SK-N-SH (cell line): ENCODE measurements at regions not wholly inside any gene's neighbourhood (a gene's known extent, or its start where the extent isn't known, plus 50 kb on each side); places are given as distances from the start of the nearest gene placed in this dataset.
A peak's percentile ranks its signal among the peaks of the same experiment; 100 is the strongest.

Source experiments
- CTCF ChIA-PET: fragments of 300-600, 350-600 bp; formaldehyde crosslinking; extraction: SDS; loops from one replicate; lab custom pipeline; 2021; lab: Yijun Ruan, JAX
- POLR2A ChIA-PET: fragments of 350-600 bp; sonication (Branson Sonifier 250); formaldehyde crosslinking; extraction: SDS; loops from one replicate; lab custom pipeline; 2020; ENCODE audit warnings: antibody characterized with exemption, inconsistent platforms; lab: Yijun Ruan, JAX
- DNase-seq: peaks from one replicate; pipeline ENCODE4 v3.0.0; 2012
- H2AFZ ChIP-seq: fragments of 200-600 bp; sonication (generic); 2 replicates; pipeline ENCODE4 v1.8.1; 2016; ENCODE audit warnings: antibody characterized with exemption, mild to moderate bottlenecking, low read depth
- H3F3A ChIP-seq: fragments of 200-600 bp; sonication (generic); replicated peaks from 2 replicates; pipeline ENCODE3; 2016; ENCODE audit warnings: antibody characterized with exemption, mild to moderate bottlenecking; ENCODE audit not compliant: insufficient read depth
- H3K27ac ChIP-seq, 2 experiments: fragments of 200-500 bp in 1 of 2; fragments of 200-600 bp in 1 of 2; sonication (Bioruptor generic) in 1 of 2; sonication (generic), shearing (Covaris generic) in 1 of 2; 2 replicates each; pipeline versions ENCODE4 v1.5.1 to v1.6.1; 2014 to 2016; ENCODE audit warnings: low read depth in 2 of 2, inconsistent platforms in 1 of 2, low read length in 1 of 2, mild to moderate bottlenecking in 1 of 2, mixed read lengths in 1 of 2
- H3K27me3 ChIP-seq: fragments of 200-600 bp; sonication (generic), shearing (Covaris generic); 2 replicates; pipeline ENCODE4 v1.6.1; 2016; ENCODE audit warnings: mixed run types; ENCODE audit not compliant: insufficient read depth
- H3K36me3 ChIP-seq, 2 experiments: fragments of 200-500 bp in 1 of 2; fragments of 200-600 bp in 1 of 2; sonication (Bioruptor generic) in 1 of 2; sonication (generic) in 1 of 2; replicated peaks in 1 of 2; 2 replicates each; pipeline versions ENCODE3 to v1.5.1; 2014 to 2016; ENCODE audit warnings: low read length in 1 of 2, mild to moderate bottlenecking in 1 of 2; ENCODE audit not compliant: insufficient read depth in 2 of 2, control insufficient read depth in 1 of 2
- H3K4me1 ChIP-seq, 2 experiments: fragments of 200-500 bp in 1 of 2; fragments of 200-600 bp in 1 of 2; sonication (Bioruptor generic) in 1 of 2; sonication (generic), shearing (Covaris generic) in 1 of 2; 2 replicates each; pipeline versions ENCODE4 v1.5.1 to v1.6.1; 2014 to 2016; ENCODE audit warnings: low read depth in 1 of 2, low read length in 1 of 2, mixed run types in 1 of 2; ENCODE audit not compliant: insufficient read depth in 2 of 2, control insufficient read depth in 1 of 2
- H3K4me2 ChIP-seq: fragments of 200-600 bp; sonication (generic), shearing (Covaris generic); 2 replicates; pipeline ENCODE4 v1.6.1; 2017; ENCODE audit warnings: mixed run types
- H3K4me3 ChIP-seq, 2 experiments: fragments of 200-500 bp in 1 of 2; fragments of 200-600 bp in 1 of 2; sonication (Bioruptor generic) in 1 of 2; sonication (generic), shearing (Covaris generic) in 1 of 2; 2 replicates each; pipeline versions ENCODE4 v1.5.1 to v1.8.1; 2014 to 2016; ENCODE audit warnings: low read depth in 2 of 2, inconsistent platforms in 1 of 2, low read length in 1 of 2, mild to moderate bottlenecking in 1 of 2, mixed read lengths in 1 of 2, moderate library complexity in 1 of 2
- H3K79me2 ChIP-seq: fragments of 200-600 bp; sonication (generic); 2 replicates; pipeline ENCODE4 v1.8.1; 2017; ENCODE audit warnings: mild to moderate bottlenecking; ENCODE audit not compliant: insufficient read depth
- H3K9ac ChIP-seq: fragments of 200-600 bp; sonication (generic); 2 replicates; pipeline ENCODE4 v1.6.1; 2017; ENCODE audit warnings: mixed run types
- H3K9me2 ChIP-seq: fragments of 200-600 bp; sonication (generic); 2 replicates; pipeline ENCODE4 v1.6.1; 2017; ENCODE audit warnings: mixed run types
- H3K9me3 ChIP-seq: fragments of 200-600 bp; sonication (generic); 2 replicates; pipeline ENCODE4 v1.6.1; 2017; ENCODE audit warnings: mixed run types, mild to moderate bottlenecking, moderate library complexity
- H4K20me1 ChIP-seq: fragments of 200-600 bp; sonication (generic); 2 replicates; pipeline ENCODE4 v1.6.1; 2017; ENCODE audit warnings: mild to moderate bottlenecking, mixed run types; ENCODE audit not compliant: insufficient read depth
- CHD2 ChIP-seq: fragments of 150-350 bp; IDR thresholded peaks from 2 replicates; pipeline ENCODE4 v1.6.1; 2018; ENCODE audit warnings: low read length; ENCODE audit not compliant: partially characterized antibody
- ELF1 ChIP-seq: IDR thresholded peaks from 2 replicates; pipeline ENCODE4 v1.4.0; 2012
- EP300 ChIP-seq, 2 experiments: IDR thresholded peaks; 2 replicates each; pipeline versions ENCODE4 v1.4.0 to v1.6.1; 2012; ENCODE audit warnings: borderline replicate concordance in 1 of 2, low read depth in 1 of 2, low read length in 1 of 2
- FOSL2 ChIP-seq: IDR thresholded peaks from 2 replicates; pipeline ENCODE4 v1.4.0; 2012; ENCODE audit warnings: low read depth, mild to moderate bottlenecking, moderate library complexity, borderline replicate concordance
- GATA2 ChIP-seq: sonication (generic); formaldehyde crosslinking; IDR thresholded peaks from 2 replicates; pipeline ENCODE4 v1.5.0; 2020; ENCODE audit warnings: mild to moderate bottlenecking, missing genetic modification reagents
- MXI1 ChIP-seq: IDR thresholded peaks from 2 replicates; pipeline ENCODE4 v1.6.1; 2012; ENCODE audit warnings: mild to moderate bottlenecking, low read depth, low read length, improper control_type of control experiment
- RAD21 ChIP-seq: IDR thresholded peaks from 2 replicates; pipeline ENCODE4 v1.6.1; 2012; ENCODE audit warnings: mild to moderate bottlenecking, low read length
- RCOR1 ChIP-seq: fragments of 150-350 bp; IDR thresholded peaks from 2 replicates; pipeline ENCODE4 v1.6.1; 2017; ENCODE audit warnings: antibody characterized with exemption, low read length
- RFX5 ChIP-seq: IDR thresholded peaks from 2 replicates; pipeline ENCODE4 v1.6.1; 2012; ENCODE audit warnings: mild to moderate bottlenecking, improper control_type of control experiment, low read length
- TCF12 ChIP-seq: IDR thresholded peaks from 2 replicates; pipeline ENCODE4 v1.4.0; 2012
- WGBS: methylation state at CpG from one replicate; pipeline ENCODE4 v1.1.6; 2017; ENCODE audit warnings: low lambda C conversion rate; 5-methylcytosine and 5-hydroxymethylcytosine counted together
- TF ChIP-seq, protein P1 (sequence below): IDR thresholded peaks from 2 replicates; pipeline ENCODE4 v1.4.0; 2012; ENCODE audit warnings: low read depth, borderline replicate concordance
- TF ChIP-seq, protein P2 (sequence below): fragments of 150-350 bp; IDR thresholded peaks from 2 replicates; pipeline ENCODE4 v1.6.1; 2016; ENCODE audit warnings: mild to moderate bottlenecking, low read depth, low read length

DNA sequence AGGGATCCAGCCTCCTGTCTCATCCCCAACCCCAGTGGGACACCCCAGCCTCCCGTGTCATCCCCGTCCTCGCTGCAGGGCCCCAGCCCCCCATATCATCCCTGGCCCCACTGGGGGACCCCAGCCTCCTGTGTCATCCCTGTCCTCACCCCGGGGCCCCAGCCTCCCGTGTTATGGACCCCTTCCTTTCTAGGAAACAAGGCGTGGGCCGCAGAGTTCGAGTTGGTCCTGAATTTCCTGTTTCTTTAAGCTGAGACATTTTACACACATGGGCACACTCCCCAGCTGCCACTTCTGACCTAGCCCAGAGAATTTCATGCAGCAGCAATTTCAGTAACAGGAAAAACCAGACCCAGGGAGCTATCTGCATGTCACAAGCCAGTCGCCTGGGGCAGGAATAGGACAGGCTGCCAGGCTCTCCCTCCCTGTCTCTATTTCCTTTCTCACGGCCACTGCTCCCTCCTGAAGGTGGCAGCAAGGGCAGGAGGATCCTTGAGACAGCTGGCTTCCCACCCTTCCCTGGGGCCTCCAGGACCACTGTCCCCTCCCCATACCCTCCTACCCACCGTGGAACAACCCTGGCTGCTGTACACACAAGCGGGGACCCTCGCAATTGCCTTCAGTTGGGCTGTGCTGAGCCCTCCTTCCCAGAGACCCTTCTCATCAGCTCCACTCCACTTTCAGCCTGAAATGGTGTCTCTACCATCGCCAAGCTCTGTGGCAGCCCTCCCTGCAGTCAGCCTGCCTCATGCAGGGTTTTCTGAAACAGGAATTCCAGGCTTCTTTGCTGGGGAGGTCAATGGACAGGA, 141.9 kb upstream of the ID2 start:
- H3K9me3 ChIP-seq, result no peaks in the 10 kb centered on the region
- DNase-seq, result peak; percentile 93
- no peak overlapping the region for H2AFZ ChIP-seq
- no peak overlapping the region for H3K9ac ChIP-seq
- peak overlapping the region in 1 of 2 experiments; percentile 79; a peak in 2 of 4 replicates for H3K27ac ChIP-seq
- peaks cover 16 to 95% of the 10 kb centered on the region in 2 experiments for H3K4me1 ChIP-seq
- no peaks in the 10 kb centered on the region for H3K9me2 ChIP-seq
- peak; percentile 54; the same call in 1 of the 2 replicates for TF ChIP-seq RAD21
- no peak for TF ChIP-seq TCF12
- TF ChIP-seq GATA2 (CRISPR knock-in tag), result peak; percentile 57; the same call in 1 of the 2 replicates
- TF ChIP-seq RFX5, result peak; percentile 9; the same call in 1 of the 2 replicates
- peak in 1 of 2 experiments; percentile 95; a peak in 2 of 4 replicates for TF ChIP-seq EP300 (IDR thresholded peaks at IDR 0.05; ENCODE audit: borderline replicate concordance in 1 of 2, low read depth in 1 of 2, low read length in 1 of 2)
- peak; percentile 85 for TF ChIP-seq MXI1
- TF ChIP-seq ELF1, result no peak
- peak; percentile 73 for TF ChIP-seq CHD2
- peak; percentile 87 for TF ChIP-seq RCOR1
- TF ChIP-seq, protein P1, sequence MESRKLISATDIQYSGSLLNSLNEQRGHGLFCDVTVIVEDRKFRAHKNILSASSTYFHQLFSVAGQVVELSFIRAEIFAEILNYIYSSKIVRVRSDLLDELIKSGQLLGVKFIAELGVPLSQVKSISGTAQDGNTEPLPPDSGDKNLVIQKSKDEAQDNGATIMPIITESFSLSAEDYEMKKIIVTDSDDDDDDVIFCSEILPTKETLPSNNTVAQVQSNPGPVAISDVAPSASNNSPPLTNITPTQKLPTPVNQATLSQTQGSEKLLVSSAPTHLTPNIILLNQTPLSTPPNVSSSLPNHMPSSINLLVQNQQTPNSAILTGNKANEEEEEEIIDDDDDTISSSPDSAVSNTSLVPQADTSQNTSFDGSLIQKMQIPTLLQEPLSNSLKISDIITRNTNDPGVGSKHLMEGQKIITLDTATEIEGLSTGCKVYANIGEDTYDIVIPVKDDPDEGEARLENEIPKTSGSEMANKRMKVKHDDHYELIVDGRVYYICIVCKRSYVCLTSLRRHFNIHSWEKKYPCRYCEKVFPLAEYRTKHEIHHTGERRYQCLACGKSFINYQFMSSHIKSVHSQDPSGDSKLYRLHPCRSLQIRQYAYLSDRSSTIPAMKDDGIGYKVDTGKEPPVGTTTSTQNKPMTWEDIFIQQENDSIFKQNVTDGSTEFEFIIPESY, result no peak
- TF ChIP-seq FOSL2, result no peak
- no peak overlapping the region for H3K4me2 ChIP-seq
- no peaks in the 10 kb centered on the region for H3K27me3 ChIP-seq
- ChIA-PET CTCF (interaction anchor here (0.6 to 2.6 kb wide), 14 partner anchors 10 to 1335 kb away, joined by 3 to 14 read pairs (median 4); partner anchors contain the start of gene ID2), POLR2A (interaction anchor here (0.6 to 11.0 kb wide), 9 partner anchors 9 to 257 kb away, joined by 3 to 154 read pairs (median 4); partner anchors contain the start of gene ID2)
- no peaks in the 10 kb centered on the region for H3K79me2 ChIP-seq
- 82% methylated on average over 14 of the region's 14 CpGs for WGBS
- H3K36me3 ChIP-seq, result no peaks in the 10 kb centered on the region
- no peaks in the 10 kb centered on the region for H4K20me1 ChIP-seq
- H3K4me3 ChIP-seq, result no peak overlapping the region
- H3F3A ChIP-seq, result peaks cover 3% of the 10 kb centered on the region

DNA sequence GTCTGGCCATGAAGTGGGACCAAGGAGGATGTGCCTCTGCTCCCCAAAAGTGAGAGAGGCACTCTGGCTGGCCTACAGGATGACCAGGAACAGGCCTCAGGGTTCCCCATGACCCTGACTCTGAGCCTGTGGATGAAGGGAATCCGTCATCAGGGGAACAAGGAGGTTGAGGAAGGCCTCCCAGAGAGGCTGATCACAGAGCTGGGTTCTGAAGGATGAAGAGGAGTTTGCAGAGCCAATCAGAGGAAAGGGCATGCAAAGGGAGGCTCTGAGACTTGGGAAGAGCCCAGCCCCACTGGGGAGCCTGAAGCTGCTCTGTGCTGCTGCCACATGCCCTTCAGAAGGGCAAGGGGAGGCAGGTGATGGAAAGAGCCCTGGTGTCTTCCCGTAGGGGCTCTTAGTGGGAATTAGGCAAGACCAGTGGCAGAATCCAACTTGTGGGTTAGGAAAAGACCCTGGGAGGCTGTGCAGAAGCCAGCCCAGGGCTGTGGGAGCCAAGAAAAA, 141.3 kb upstream of the ID2 start:
- WGBS, result 100% methylated on average over 2 of the region's 2 CpGs
- Histone ChIP-seq H3K36me3 (no peaks in the 10 kb centered on the region), H3K79me2 (no peaks in the 10 kb centered on the region), H4K20me1 (no peaks in the 10 kb centered on the region), H3K9ac (no peak overlapping the region), H2AFZ (no peak overlapping the region), H3K4me1 (peaks cover 21 to 95% of the 10 kb centered on the region in 2 experiments), H3F3A (peaks cover 3% of the 10 kb centered on the region), H3K9me3 (no peaks in the 10 kb centered on the region), H3K4me3 (no peak overlapping the region), H3K27me3 (no peaks in the 10 kb centered on the region), H3K9me2 (no peaks in the 10 kb centered on the region), H3K4me2 (no peak overlapping the region), H3K27ac (peak overlapping the region in 1 of 2 experiments; percentile 79; a peak in 2 of 4 replicates)
- no peak for TF ChIP-seq ELF1
- TF ChIP-seq, protein P2, sequence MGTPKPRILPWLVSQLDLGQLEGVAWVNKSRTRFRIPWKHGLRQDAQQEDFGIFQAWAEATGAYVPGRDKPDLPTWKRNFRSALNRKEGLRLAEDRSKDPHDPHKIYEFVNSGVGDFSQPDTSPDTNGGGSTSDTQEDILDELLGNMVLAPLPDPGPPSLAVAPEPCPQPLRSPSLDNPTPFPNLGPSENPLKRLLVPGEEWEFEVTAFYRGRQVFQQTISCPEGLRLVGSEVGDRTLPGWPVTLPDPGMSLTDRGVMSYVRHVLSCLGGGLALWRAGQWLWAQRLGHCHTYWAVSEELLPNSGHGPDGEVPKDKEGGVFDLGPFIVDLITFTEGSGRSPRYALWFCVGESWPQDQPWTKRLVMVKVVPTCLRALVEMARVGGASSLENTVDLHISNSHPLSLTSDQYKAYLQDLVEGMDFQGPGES, result no peak
- CTCF ChIA-PET, result interaction anchor here (0.6 to 2.3 kb wide), 7 partner anchors 12 to 609 kb away, joined by 3 to 14 read pairs (median 4); partner anchors contain the start of gene ID2
- POLR2A ChIA-PET, result interaction anchor here (0.8 to 11.0 kb wide), 6 partner anchors 8 to 258 kb away, joined by 3 to 154 read pairs (median 6); partner anchors contain the start of gene ID2
- DNase-seq, result no peak
